NT2/D1 (cell line): ENCODE measurements at regions not wholly inside any gene's neighbourhood (a gene's known extent, or its start where the extent isn't known, plus 50 kb on each side); places are given as distances from the start of the nearest gene placed in this dataset.

Source experiments
- DNase-seq: peaks from one replicate; pipeline ENCODE4 v3.0.0-alpha.2; 2011; ENCODE audit warnings: low read depth, low spot score
- H3K27me3 ChIP-seq: 2 replicates; pipeline ENCODE4 v1.6.0; 2011; ENCODE audit warnings: mild to moderate bottlenecking; ENCODE audit not compliant: insufficient read length, insufficient read depth
- H3K36me3 ChIP-seq: 2 replicates; pipeline ENCODE4 v1.6.1; 2011; ENCODE audit warnings: mild to moderate bottlenecking, low read length, mixed read lengths; ENCODE audit not compliant: insufficient read depth, insufficient read length
- H3K4me1 ChIP-seq: 2 replicates; pipeline ENCODE4 v1.5.1; 2011; ENCODE audit not compliant: insufficient read depth, insufficient read length
- H3K4me3 ChIP-seq: 2 replicates; pipeline ENCODE4 v1.5.1; 2011; ENCODE audit warnings: low read depth; ENCODE audit not compliant: insufficient read length
- H3K9ac ChIP-seq: 2 replicates; pipeline ENCODE4 v1.6.0; 2011; ENCODE audit warnings: low read depth; ENCODE audit not compliant: insufficient read length
- H3K9me3 ChIP-seq: 2 replicates; pipeline ENCODE4 v1.5.1; 2011; ENCODE audit warnings: mild to moderate bottlenecking, low read length; ENCODE audit not compliant: insufficient read depth
- SUZ12 ChIP-seq: IDR thresholded peaks from 2 replicates; pipeline ENCODE4 v1.6.1; 2011; ENCODE audit not compliant: insufficient read length, insufficient read depth; ENCODE audit errors: extremely low read depth
- YY1 ChIP-seq: IDR thresholded peaks from 2 replicates; pipeline ENCODE4 v1.6.1; 2011; ENCODE audit not compliant: insufficient read length, insufficient read depth
- ZNF274 ChIP-seq: IDR thresholded peaks from 2 replicates; pipeline ENCODE4 v1.6.1; 2011; ENCODE audit warnings: mild to moderate bottlenecking, low read depth, low read length

DNA sequence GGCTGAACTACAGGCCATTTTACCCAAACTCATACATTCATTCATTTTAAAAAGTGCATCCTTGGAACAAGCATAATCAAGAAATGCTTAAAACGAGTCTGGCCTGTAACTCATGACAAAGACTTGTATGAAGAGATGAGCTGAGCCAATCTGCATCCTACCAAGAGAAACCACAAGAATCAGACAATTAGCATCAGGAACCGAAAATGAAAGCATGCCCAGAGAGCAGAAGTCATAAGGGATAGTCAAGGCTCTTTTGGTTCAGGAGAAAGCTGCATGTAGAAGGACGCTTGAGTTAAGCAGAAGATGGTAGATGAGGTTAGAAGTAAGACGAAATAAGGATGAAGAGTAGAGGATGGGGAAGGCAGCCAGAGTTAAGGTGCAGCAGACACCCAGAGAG is 137.0 kb upstream of the CTNNA2 start:
- Histone ChIP-seq H3K9ac (no peak overlapping the region), H3K4me3 (no peak overlapping the region), H3K27me3 (no peaks in the 10 kb centered on the region), H3K9me3 (no peaks in the 10 kb centered on the region), H3K36me3 (no peaks in the 10 kb centered on the region), H3K4me1 (no peaks in the 10 kb centered on the region)
- DNase-seq: no peak
- TF ChIP-seq ZNF274 (no peak), YY1 (no peak), SUZ12 (no peak)

- no peak for DNase-seq
- H3K4me1 ChIP-seq: no peaks in the 10 kb centered on the region
- no peaks in the 10 kb centered on the region for H3K36me3 ChIP-seq
- no peak for TF ChIP-seq ZNF274
- no peak for TF ChIP-seq SUZ12
- TF ChIP-seq YY1: no peak
- no peaks in the 10 kb centered on the region for H3K9me3 ChIP-seq
- no peak overlapping the region for H3K4me3 ChIP-seq
- H3K27me3 ChIP-seq: no peaks in the 10 kb centered on the region
- H3K9ac ChIP-seq: no peak overlapping the region
These were observed 139.3 kb upstream of the CTNNA2 start for GRCh38 chr2:79373358-79374130.

- Histone ChIP-seq H3K4me1 (no peaks in the 10 kb centered on the region), H3K36me3 (no peaks in the 10 kb centered on the region), H3K9me3 (no peaks in the 10 kb centered on the region), H3K27me3 (no peaks in the 10 kb centered on the region), H3K9ac (no peak overlapping the region), H3K4me3 (no peak overlapping the region)
- no peak for DNase-seq
- no peak for TF ChIP-seq ZNF274
- no peak for TF ChIP-seq YY1
- TF ChIP-seq SUZ12: no peak
These were observed 141.8 kb upstream of the CTNNA2 start for GRCh38 chr2:79370976-79371538.

DNA sequence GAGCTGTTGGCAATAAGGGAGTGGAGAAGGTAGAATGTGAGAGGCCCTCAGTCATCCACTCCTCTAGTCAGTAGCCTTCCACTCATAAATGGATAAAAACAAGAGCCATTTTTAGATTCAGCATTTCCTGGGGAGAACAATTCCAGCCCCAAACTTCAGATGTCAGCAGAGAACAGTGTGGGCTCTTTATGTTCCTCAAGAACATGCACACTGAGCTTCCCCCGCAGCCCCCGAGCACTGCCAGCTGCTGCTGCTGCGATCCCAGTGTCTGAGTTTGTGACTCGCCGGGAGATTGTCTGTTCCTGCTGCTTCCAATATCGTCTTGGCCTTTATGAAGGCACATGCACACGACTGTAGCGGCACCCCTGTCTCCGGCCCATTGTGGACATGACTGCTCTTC is 143.7 kb upstream of the CTNNA2 start:
- TF ChIP-seq ZNF274 (no peak), YY1 (no peak), SUZ12 (no peak)
- no peaks in the 10 kb centered on the region for H3K27me3 ChIP-seq
- H3K36me3 ChIP-seq: no peaks in the 10 kb centered on the region
- H3K9ac ChIP-seq: no peak overlapping the region
- no peaks in the 10 kb centered on the region for H3K9me3 ChIP-seq
- H3K4me3 ChIP-seq: no peak overlapping the region
- no peaks in the 10 kb centered on the region for H3K4me1 ChIP-seq
- DNase-seq: no peak

GRCh38 chr2:79368116-79368630 is 144.7 kb upstream of the CTNNA2 start:
- Histone ChIP-seq H3K9me3 (no peaks in the 10 kb centered on the region), H3K36me3 (no peaks in the 10 kb centered on the region), H3K4me3 (no peak overlapping the region), H3K9ac (no peak overlapping the region), H3K27me3 (no peaks in the 10 kb centered on the region), H3K4me1 (no peaks in the 10 kb centered on the region)
- TF ChIP-seq SUZ12 (no peak), ZNF274 (no peak), YY1 (no peak)
- no peak for DNase-seq

- H3K4me1 ChIP-seq: no peaks in the 10 kb centered on the region
- H3K9me3 ChIP-seq: no peaks in the 10 kb centered on the region
- DNase-seq: no peak
- no peaks in the 10 kb centered on the region for H3K27me3 ChIP-seq
- no peaks in the 10 kb centered on the region for H3K36me3 ChIP-seq
- no peak for TF ChIP-seq ZNF274
- TF ChIP-seq SUZ12: no peak
- no peak for TF ChIP-seq YY1
- no peak overlapping the region for H3K4me3 ChIP-seq
- H3K9ac ChIP-seq: no peak overlapping the region
These were observed 153.4 kb upstream of the CTNNA2 start for GRCh38 chr2:79359419-79359818.

GRCh38 chr2:79355569-79355968 is 157.3 kb upstream of the CTNNA2 start:
- Histone ChIP-seq H3K9ac (no peak overlapping the region), H3K27me3 (no peaks in the 10 kb centered on the region), H3K4me1 (no peaks in the 10 kb centered on the region), H3K36me3 (no peaks in the 10 kb centered on the region), H3K4me3 (no peak overlapping the region), H3K9me3 (no peaks in the 10 kb centered on the region)
- no peak for DNase-seq
- TF ChIP-seq YY1 (no peak), ZNF274 (no peak), SUZ12 (no peak)
